ENCODE measurements at regions not wholly inside any gene's neighbourhood (a gene's known extent, or its start where the extent isn't known, plus 50 kb on each side); places are given as distances from the start of the nearest gene placed in this dataset.
"Not testable (repeated sequence)": the region's sequence is repeated elsewhere in the genome, so short reads cannot be mapped to it uniquely, and the experiment has no call there.

DNA sequence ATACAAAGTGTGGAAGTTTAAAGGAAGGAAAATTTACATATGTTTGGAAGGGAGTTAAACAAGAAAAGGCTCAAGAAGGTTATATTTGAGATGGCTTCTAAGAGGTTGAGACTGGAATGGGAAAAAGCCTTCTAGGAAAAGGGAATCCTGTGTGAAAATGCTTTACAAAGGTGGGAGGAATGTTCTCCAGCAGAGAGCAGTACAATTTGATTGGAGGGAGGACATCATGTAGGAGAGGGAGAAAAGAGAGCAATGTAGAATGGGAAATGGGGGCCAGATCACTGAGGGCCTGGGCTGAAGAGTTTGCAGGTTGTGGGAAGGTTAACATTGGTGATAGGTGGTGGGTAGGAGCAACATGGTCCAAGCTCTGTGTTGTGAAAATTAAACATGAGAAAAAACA is 366.9 kb downstream of the XPNPEP1 start:
- Histone ChIP-seq H3K4me2 (no peak overlapping the region), H3K9ac (no peak overlapping the region), H2AFZ (ENCODE audit: low read depth) (no peak overlapping the region), H3K36me3 (ENCODE audit: insufficient read depth) (no peaks in the 10 kb centered on the region), H4K20me1 (ENCODE audit: insufficient read depth) (no peaks in the 10 kb centered on the region), H3K27ac (no peak overlapping the region), H3K27me3 (ENCODE audit: insufficient read depth, low read depth) (no peaks in the 10 kb centered on the region), H3K4me1 (ENCODE audit: low read depth, poor library complexity, severe bottlenecking) (no peaks in the 10 kb centered on the region), H3K4me3 (IDR thresholded peaks at IDR 0.05; ENCODE audit: insufficient read depth, low read depth, low read length) (no peak overlapping the region), H3K79me2 (ENCODE audit: insufficient read depth, low read depth) (no peaks in the 10 kb centered on the region)
- TF ChIP-seq, protein P1, sequence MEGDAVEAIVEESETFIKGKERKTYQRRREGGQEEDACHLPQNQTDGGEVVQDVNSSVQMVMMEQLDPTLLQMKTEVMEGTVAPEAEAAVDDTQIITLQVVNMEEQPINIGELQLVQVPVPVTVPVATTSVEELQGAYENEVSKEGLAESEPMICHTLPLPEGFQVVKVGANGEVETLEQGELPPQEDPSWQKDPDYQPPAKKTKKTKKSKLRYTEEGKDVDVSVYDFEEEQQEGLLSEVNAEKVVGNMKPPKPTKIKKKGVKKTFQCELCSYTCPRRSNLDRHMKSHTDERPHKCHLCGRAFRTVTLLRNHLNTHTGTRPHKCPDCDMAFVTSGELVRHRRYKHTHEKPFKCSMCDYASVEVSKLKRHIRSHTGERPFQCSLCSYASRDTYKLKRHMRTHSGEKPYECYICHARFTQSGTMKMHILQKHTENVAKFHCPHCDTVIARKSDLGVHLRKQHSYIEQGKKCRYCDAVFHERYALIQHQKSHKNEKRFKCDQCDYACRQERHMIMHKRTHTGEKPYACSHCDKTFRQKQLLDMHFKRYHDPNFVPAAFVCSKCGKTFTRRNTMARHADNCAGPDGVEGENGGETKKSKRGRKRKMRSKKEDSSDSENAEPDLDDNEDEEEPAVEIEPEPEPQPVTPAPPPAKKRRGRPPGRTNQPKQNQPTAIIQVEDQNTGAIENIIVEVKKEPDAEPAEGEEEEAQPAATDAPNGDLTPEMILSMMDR (conservative IDR thresholded peaks at IDR 0.05; ENCODE audit: low read depth, low read length) = no peak

DNA sequence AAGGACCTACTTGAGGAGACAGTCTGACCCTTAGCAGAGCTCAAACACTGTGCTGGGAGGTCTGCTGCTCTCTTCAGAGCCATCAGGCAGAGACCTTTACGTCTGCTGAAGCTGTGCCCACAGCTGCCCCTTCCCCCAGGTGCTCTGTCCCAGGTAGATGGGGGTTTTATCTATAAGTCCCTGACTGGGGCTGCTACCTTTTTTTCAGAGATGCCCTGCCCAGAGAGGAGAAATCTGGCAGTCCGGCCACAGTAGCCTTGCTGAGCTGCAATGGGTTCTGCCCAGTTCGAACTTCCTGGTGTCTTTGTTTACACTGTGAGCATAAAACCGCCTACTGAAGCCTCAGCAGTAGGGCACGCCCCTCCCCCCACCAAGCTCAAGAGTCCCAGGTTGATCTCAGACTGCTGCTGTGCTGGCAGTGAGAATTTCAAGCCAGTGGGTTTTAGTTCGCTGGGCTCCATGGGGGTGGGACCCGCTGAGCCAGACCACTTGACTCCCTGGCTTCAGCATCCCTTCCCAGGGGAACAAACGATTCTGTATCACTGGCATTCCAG is 381.2 kb downstream of the XPNPEP1 start:
- not testable (repeated sequence) for H3K27me3 ChIP-seq (ENCODE audit: insufficient read depth, low read depth); H3K36me3 ChIP-seq (ENCODE audit: insufficient read depth); H3K27ac ChIP-seq; H3K4me3 ChIP-seq (IDR thresholded peaks at IDR 0.05; ENCODE audit: insufficient read depth, low read depth, low read length); H4K20me1 ChIP-seq (ENCODE audit: insufficient read depth); H3K79me2 ChIP-seq (ENCODE audit: insufficient read depth, low read depth); H2AFZ ChIP-seq (ENCODE audit: low read depth); H3K4me2 ChIP-seq; H3K9ac ChIP-seq; H3K4me1 ChIP-seq (ENCODE audit: low read depth, poor library complexity, severe bottlenecking)

GRCh38 chr10:109534193-109534592 is 389.1 kb downstream of the XPNPEP1 start:
- Histone ChIP-seq H3K9ac (no peak overlapping the region), H3K4me2 (no peak overlapping the region)

GRCh38 chr10:109529258-109529657 is 394.1 kb downstream of the XPNPEP1 start:
- Histone ChIP-seq H3K79me2 (ENCODE audit: insufficient read depth, low read depth) (no peaks in the 10 kb centered on the region), H3K36me3 (ENCODE audit: insufficient read depth) (no peaks in the 10 kb centered on the region), H3K4me1 (ENCODE audit: low read depth, poor library complexity, severe bottlenecking) (no peaks in the 10 kb centered on the region), H3K4me2 (no peak overlapping the region), H3K27me3 (ENCODE audit: insufficient read depth, low read depth) (no peaks in the 10 kb centered on the region), H3K9ac (no peak overlapping the region), H3K27ac (no peak overlapping the region), H3K4me3 (IDR thresholded peaks at IDR 0.05; ENCODE audit: insufficient read depth, low read depth, low read length) (no peak overlapping the region), H2AFZ (ENCODE audit: low read depth) (no peak overlapping the region), H4K20me1 (ENCODE audit: insufficient read depth) (no peaks in the 10 kb centered on the region)
- TF ChIP-seq, protein P1 (conservative IDR thresholded peaks at IDR 0.05; ENCODE audit: low read depth, low read length) = no peak

More at GRCh38 chr10:109534193-109534592, 389.1 kb downstream of the XPNPEP1 start:
- no peaks in the 10 kb centered on the region for H3K36me3 ChIP-seq (ENCODE audit: insufficient read depth)
- H2AFZ ChIP-seq (ENCODE audit: low read depth) = no peak overlapping the region
- no peaks in the 10 kb centered on the region for H3K79me2 ChIP-seq (ENCODE audit: insufficient read depth, low read depth)
- no peak overlapping the region for H3K4me3 ChIP-seq (IDR thresholded peaks at IDR 0.05; ENCODE audit: insufficient read depth, low read depth, low read length)
- H3K27me3 ChIP-seq (ENCODE audit: insufficient read depth, low read depth) = no peaks in the 10 kb centered on the region
- TF ChIP-seq, protein P1 (conservative IDR thresholded peaks at IDR 0.05; ENCODE audit: low read depth, low read length) = no peak
- H3K4me1 ChIP-seq (ENCODE audit: low read depth, poor library complexity, severe bottlenecking) = no peaks in the 10 kb centered on the region
- H3K27ac ChIP-seq = no peak overlapping the region
- H4K20me1 ChIP-seq (ENCODE audit: insufficient read depth) = no peaks in the 10 kb centered on the region

DNA sequence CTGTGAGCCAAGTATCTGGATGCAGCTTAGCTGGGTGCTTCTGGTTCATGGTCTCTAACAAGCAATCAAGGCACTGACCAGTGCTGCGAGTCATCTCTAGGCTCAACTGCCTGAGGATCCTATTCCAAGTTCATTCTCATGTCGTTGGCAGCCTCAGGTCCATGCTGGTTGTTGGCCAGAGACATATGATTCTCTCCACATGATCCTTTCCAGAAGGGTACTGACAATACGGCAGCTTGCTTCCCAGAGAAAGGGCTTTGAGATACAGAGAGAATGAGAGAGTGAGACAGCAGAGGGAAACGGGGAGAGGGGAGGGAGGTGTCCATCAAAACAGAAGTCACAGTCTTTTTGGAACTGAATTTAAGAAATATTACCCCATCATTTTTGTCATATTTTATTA is 405.6 kb downstream of the XPNPEP1 start:
- no peak overlapping the region for H3K4me2 ChIP-seq
- no peaks in the 10 kb centered on the region for H3K79me2 ChIP-seq (ENCODE audit: insufficient read depth, low read depth)
- no peak overlapping the region for H3K27ac ChIP-seq
- H3K9ac ChIP-seq = no peak overlapping the region
- no peak overlapping the region for H2AFZ ChIP-seq (ENCODE audit: low read depth)
- no peak overlapping the region for H3K4me3 ChIP-seq (IDR thresholded peaks at IDR 0.05; ENCODE audit: insufficient read depth, low read depth, low read length)
- no peaks in the 10 kb centered on the region for H3K4me1 ChIP-seq (ENCODE audit: low read depth, poor library complexity, severe bottlenecking)
- H4K20me1 ChIP-seq (ENCODE audit: insufficient read depth) = no peaks in the 10 kb centered on the region
- no peaks in the 10 kb centered on the region for H3K36me3 ChIP-seq (ENCODE audit: insufficient read depth)
- TF ChIP-seq, protein P1 (conservative IDR thresholded peaks at IDR 0.05; ENCODE audit: low read depth, low read length) = no peak
- H3K27me3 ChIP-seq (ENCODE audit: insufficient read depth, low read depth) = no peaks in the 10 kb centered on the region

All from KMS-11 (cell line).